SK-N-SH (cell line): ENCODE measurements at regions not wholly inside any gene's neighbourhood (a gene's known extent, or its start where the extent isn't known, plus 50 kb on each side); places are given as distances from the start of the nearest gene placed in this dataset.

Experiments used
- CTCF ChIA-PET: fragments of 300-600, 350-600 bp; formaldehyde crosslinking; extraction: SDS; loops from one replicate; lab custom pipeline; 2021; lab: Yijun Ruan, JAX
- POLR2A ChIA-PET: fragments of 350-600 bp; sonication (Branson Sonifier 250); formaldehyde crosslinking; extraction: SDS; loops from one replicate; lab custom pipeline; 2020; ENCODE audit warnings: antibody characterized with exemption, inconsistent platforms; lab: Yijun Ruan, JAX
- DNase-seq: peaks from one replicate; pipeline ENCODE4 v3.0.0; 2012
- H2AFZ ChIP-seq: fragments of 200-600 bp; sonication (generic); 2 replicates; pipeline ENCODE4 v1.8.1; 2016; ENCODE audit warnings: antibody characterized with exemption, mild to moderate bottlenecking, low read depth
- H3F3A ChIP-seq: fragments of 200-600 bp; sonication (generic); replicated peaks from 2 replicates; pipeline ENCODE3; 2016; ENCODE audit warnings: antibody characterized with exemption, mild to moderate bottlenecking; ENCODE audit not compliant: insufficient read depth
- H3K27ac ChIP-seq, 2 experiments: fragments of 200-500 bp in 1 of 2; fragments of 200-600 bp in 1 of 2; sonication (Bioruptor generic) in 1 of 2; sonication (generic), shearing (Covaris generic) in 1 of 2; 2 replicates each; pipeline versions ENCODE4 v1.5.1 to v1.6.1; 2014 to 2016; ENCODE audit warnings: low read depth in 2 of 2, inconsistent platforms in 1 of 2, low read length in 1 of 2, mild to moderate bottlenecking in 1 of 2, mixed read lengths in 1 of 2
- H3K27me3 ChIP-seq: fragments of 200-600 bp; sonication (generic), shearing (Covaris generic); 2 replicates; pipeline ENCODE4 v1.6.1; 2016; ENCODE audit warnings: mixed run types; ENCODE audit not compliant: insufficient read depth
- H3K36me3 ChIP-seq, 2 experiments: fragments of 200-500 bp in 1 of 2; fragments of 200-600 bp in 1 of 2; sonication (Bioruptor generic) in 1 of 2; sonication (generic) in 1 of 2; replicated peaks in 1 of 2; 2 replicates each; pipeline versions ENCODE3 to v1.5.1; 2014 to 2016; ENCODE audit warnings: low read length in 1 of 2, mild to moderate bottlenecking in 1 of 2; ENCODE audit not compliant: insufficient read depth in 2 of 2, control insufficient read depth in 1 of 2
- H3K4me1 ChIP-seq, 2 experiments: fragments of 200-500 bp in 1 of 2; fragments of 200-600 bp in 1 of 2; sonication (Bioruptor generic) in 1 of 2; sonication (generic), shearing (Covaris generic) in 1 of 2; 2 replicates each; pipeline versions ENCODE4 v1.5.1 to v1.6.1; 2014 to 2016; ENCODE audit warnings: low read depth in 1 of 2, low read length in 1 of 2, mixed run types in 1 of 2; ENCODE audit not compliant: insufficient read depth in 2 of 2, control insufficient read depth in 1 of 2
- H3K4me2 ChIP-seq: fragments of 200-600 bp; sonication (generic), shearing (Covaris generic); 2 replicates; pipeline ENCODE4 v1.6.1; 2017; ENCODE audit warnings: mixed run types
- H3K4me3 ChIP-seq, 2 experiments: fragments of 200-500 bp in 1 of 2; fragments of 200-600 bp in 1 of 2; sonication (Bioruptor generic) in 1 of 2; sonication (generic), shearing (Covaris generic) in 1 of 2; 2 replicates each; pipeline versions ENCODE4 v1.5.1 to v1.8.1; 2014 to 2016; ENCODE audit warnings: low read depth in 2 of 2, inconsistent platforms in 1 of 2, low read length in 1 of 2, mild to moderate bottlenecking in 1 of 2, mixed read lengths in 1 of 2, moderate library complexity in 1 of 2
- H3K79me2 ChIP-seq: fragments of 200-600 bp; sonication (generic); 2 replicates; pipeline ENCODE4 v1.8.1; 2017; ENCODE audit warnings: mild to moderate bottlenecking; ENCODE audit not compliant: insufficient read depth
- H3K9ac ChIP-seq: fragments of 200-600 bp; sonication (generic); 2 replicates; pipeline ENCODE4 v1.6.1; 2017; ENCODE audit warnings: mixed run types
- H3K9me2 ChIP-seq: fragments of 200-600 bp; sonication (generic); 2 replicates; pipeline ENCODE4 v1.6.1; 2017; ENCODE audit warnings: mixed run types
- H3K9me3 ChIP-seq: fragments of 200-600 bp; sonication (generic); 2 replicates; pipeline ENCODE4 v1.6.1; 2017; ENCODE audit warnings: mixed run types, mild to moderate bottlenecking, moderate library complexity
- H4K20me1 ChIP-seq: fragments of 200-600 bp; sonication (generic); 2 replicates; pipeline ENCODE4 v1.6.1; 2017; ENCODE audit warnings: mild to moderate bottlenecking, mixed run types; ENCODE audit not compliant: insufficient read depth
- CTCF ChIP-seq: fragments of 200-600 bp; sonication (generic); IDR thresholded peaks from 2 replicates; pipeline ENCODE4 v1.6.1; 2017; ENCODE audit warnings: antibody characterized with exemption, mild to moderate bottlenecking, moderate library complexity
- EZH2phosphoT487 ChIP-seq: fragments of 200-600 bp; sonication (generic); IDR thresholded peaks from 2 replicates; pipeline ENCODE4 v1.6.1; 2017; ENCODE audit warnings: low read depth, mixed run types, mild to moderate bottlenecking, antibody characterized with exemption, moderate library complexity, borderline replicate concordance
- FOSL2 ChIP-seq: IDR thresholded peaks from 2 replicates; pipeline ENCODE4 v1.4.0; 2012; ENCODE audit warnings: low read depth, mild to moderate bottlenecking, moderate library complexity, borderline replicate concordance
- IRF3 ChIP-seq: fragments of 150-350 bp; IDR thresholded peaks from 2 replicates; pipeline ENCODE4 v1.6.1; 2016; ENCODE audit warnings: mild to moderate bottlenecking, low read depth, low read length
- JUND ChIP-seq: IDR thresholded peaks from 2 replicates; pipeline ENCODE4 v1.4.0; 2012
- MEF2A ChIP-seq: IDR thresholded peaks from 2 replicates; pipeline ENCODE4 v1.4.0; 2012; ENCODE audit warnings: low read depth, borderline replicate concordance
- NRF1 ChIP-seq: IDR thresholded peaks from 2 replicates; pipeline ENCODE4 v1.6.1; 2012; ENCODE audit warnings: low read depth, mild to moderate bottlenecking, low read length
- REST ChIP-seq: IDR thresholded peaks from 2 replicates; pipeline ENCODE4 v1.6.1; 2012; ENCODE audit warnings: mild to moderate bottlenecking, low read depth, low read length, moderate library complexity
- RFX5 ChIP-seq: IDR thresholded peaks from 2 replicates; pipeline ENCODE4 v1.6.1; 2012; ENCODE audit warnings: mild to moderate bottlenecking, improper control_type of control experiment, low read length
- TCF12 ChIP-seq: IDR thresholded peaks from 2 replicates; pipeline ENCODE4 v1.4.0; 2012
- USF1 ChIP-seq: IDR thresholded peaks from 2 replicates; pipeline ENCODE4 v1.4.0; 2012; ENCODE audit warnings: low read depth, borderline replicate concordance
- ZBTB33 ChIP-seq: IDR thresholded peaks from 2 replicates; pipeline ENCODE4 v1.4.0; 2012; ENCODE audit warnings: low read depth, borderline replicate concordance
- WGBS: methylation state at CpG from one replicate; pipeline ENCODE4 v1.1.6; 2017; ENCODE audit warnings: low lambda C conversion rate; 5-methylcytosine and 5-hydroxymethylcytosine counted together

- Histone ChIP-seq H3K79me2 (no peaks in the 10 kb centered on the region), H3K9ac (no peak overlapping the region), H3K4me2 (no peak overlapping the region), H2AFZ (no peak overlapping the region), H3K36me3 (no peaks in the 10 kb centered on the region), H3K9me2 (no peaks in the 10 kb centered on the region)
- POLR2A ChIA-PET, result no interaction called here
- CTCF ChIA-PET, result interaction anchor here (0.9 to 1.6 kb wide), 4 partner anchors 9 to 315 kb away, joined by 3 to 5 read pairs (median 3); no protein-coding TSS in a partner anchor
- TF ChIP-seq MEF2A, result no peak
- TF ChIP-seq EZH2phosphoT487, result no peak
- TF ChIP-seq REST, result no peak
- TF ChIP-seq JUND, result no peak
- TF ChIP-seq USF1, result no peak
- no peak for TF ChIP-seq FOSL2
- TF ChIP-seq, all 33 proteins: peak for 0
- 39% methylated on average over 16 of the region's 18 CpGs for WGBS
- Histone ChIP-seq H3K27ac (no peak overlapping the region), H3K4me3 (no peak overlapping the region), H3K9me3 (no peaks in the 10 kb centered on the region), H4K20me1 (no peaks in the 10 kb centered on the region), H3F3A (no peaks in the 10 kb centered on the region), H3K27me3 (no peaks in the 10 kb centered on the region), H3K4me1 (peaks cover 0 to 13% of the 10 kb centered on the region in 2 experiments; a peak in 1 of 4 replicates)
- DNase-seq, result no peak
Observed at GRCh38 chr9:135402048-135402738, 77.4 kb upstream of the PPP1R26 start.

GRCh38 chr9:135402739-135403695 is 76.6 kb upstream of the PPP1R26 start:
- CTCF ChIA-PET, result interaction anchor here (0.6 to 2.5 kb wide), 5 partner anchors 10 to 316 kb away, joined by 3 to 26 read pairs (median 5); partner anchors contain the start of gene OLFM1
- no peak for TF ChIP-seq RFX5
- TF ChIP-seq CTCF, result no peak
- no peak for TF ChIP-seq ZBTB33
- TF ChIP-seq TCF12, result no peak
- TF ChIP-seq USF1, result no peak
- no peak for TF ChIP-seq NRF1
- no peak for TF ChIP-seq IRF3
- no peak for TF ChIP-seq JUND

More at GRCh38 chr9:135402739-135403695, 76.6 kb upstream of the PPP1R26 start:
- Histone ChIP-seq H3K9ac (no peak overlapping the region), H3K4me3 (no peak overlapping the region), H3K9me3 (no peaks in the 10 kb centered on the region), H3K27me3 (no peaks in the 10 kb centered on the region), H3K36me3 (no peaks in the 10 kb centered on the region), H4K20me1 (no peaks in the 10 kb centered on the region), H3K4me2 (no peak overlapping the region), H3K9me2 (no peaks in the 10 kb centered on the region), H3F3A (no peaks in the 10 kb centered on the region), H3K4me1 (peaks cover 0 to 13% of the 10 kb centered on the region in 2 experiments; a peak in 1 of 4 replicates), H3K79me2 (no peaks in the 10 kb centered on the region), H3K27ac (no peak overlapping the region), H2AFZ (no peak overlapping the region)
- POLR2A ChIA-PET, result interaction anchor here (1.1 kb wide), 1 partner anchor 33 kb away, joined by 3 read pairs; no protein-coding TSS in a partner anchor
- DNase-seq, result no peak
- 46% methylated on average over 14 of the region's 29 CpGs for WGBS
